ENCODE measurements at regions not wholly inside any gene's neighbourhood (a gene's known extent, or its start where the extent isn't known, plus 50 kb on each side); places are given as distances from the start of the nearest gene placed in this dataset.

DNA sequence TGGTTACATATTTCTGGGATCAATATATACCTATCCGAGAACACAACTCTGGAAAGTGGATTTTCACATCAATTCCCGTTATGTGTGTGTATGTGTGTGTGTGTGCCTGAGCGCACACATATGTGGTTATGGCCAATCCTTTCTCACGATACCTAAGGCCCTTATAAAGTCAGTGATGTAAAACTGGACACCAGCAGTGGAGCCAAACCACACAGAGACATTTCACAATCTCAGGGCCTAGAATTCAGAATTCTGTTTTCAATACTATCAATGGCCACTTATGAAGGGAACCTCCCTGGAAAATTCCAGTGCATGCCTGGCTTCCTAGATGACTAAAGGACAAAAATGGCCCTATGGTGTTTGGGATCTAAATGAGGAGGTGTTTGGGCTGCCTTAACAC, 187.3 kb upstream of the UBL3 start:
- TF ChIP-seq, protein P1, sequence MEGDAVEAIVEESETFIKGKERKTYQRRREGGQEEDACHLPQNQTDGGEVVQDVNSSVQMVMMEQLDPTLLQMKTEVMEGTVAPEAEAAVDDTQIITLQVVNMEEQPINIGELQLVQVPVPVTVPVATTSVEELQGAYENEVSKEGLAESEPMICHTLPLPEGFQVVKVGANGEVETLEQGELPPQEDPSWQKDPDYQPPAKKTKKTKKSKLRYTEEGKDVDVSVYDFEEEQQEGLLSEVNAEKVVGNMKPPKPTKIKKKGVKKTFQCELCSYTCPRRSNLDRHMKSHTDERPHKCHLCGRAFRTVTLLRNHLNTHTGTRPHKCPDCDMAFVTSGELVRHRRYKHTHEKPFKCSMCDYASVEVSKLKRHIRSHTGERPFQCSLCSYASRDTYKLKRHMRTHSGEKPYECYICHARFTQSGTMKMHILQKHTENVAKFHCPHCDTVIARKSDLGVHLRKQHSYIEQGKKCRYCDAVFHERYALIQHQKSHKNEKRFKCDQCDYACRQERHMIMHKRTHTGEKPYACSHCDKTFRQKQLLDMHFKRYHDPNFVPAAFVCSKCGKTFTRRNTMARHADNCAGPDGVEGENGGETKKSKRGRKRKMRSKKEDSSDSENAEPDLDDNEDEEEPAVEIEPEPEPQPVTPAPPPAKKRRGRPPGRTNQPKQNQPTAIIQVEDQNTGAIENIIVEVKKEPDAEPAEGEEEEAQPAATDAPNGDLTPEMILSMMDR (IDR thresholded peaks at IDR 0.05) = no peak
- no peak for TF ChIP-seq EZH2 (IDR thresholded peaks at IDR 0.05; ENCODE audit: borderline replicate concordance, insufficient read depth, low read depth, low read length, poor library complexity, severe bottlenecking)

Measured in B cell (primary cell).